ENCODE measurements at regions not wholly inside any gene's neighbourhood (a gene's known extent, or its start where the extent isn't known, plus 50 kb on each side); places are given as distances from the start of the nearest gene placed in this dataset.

DNA sequence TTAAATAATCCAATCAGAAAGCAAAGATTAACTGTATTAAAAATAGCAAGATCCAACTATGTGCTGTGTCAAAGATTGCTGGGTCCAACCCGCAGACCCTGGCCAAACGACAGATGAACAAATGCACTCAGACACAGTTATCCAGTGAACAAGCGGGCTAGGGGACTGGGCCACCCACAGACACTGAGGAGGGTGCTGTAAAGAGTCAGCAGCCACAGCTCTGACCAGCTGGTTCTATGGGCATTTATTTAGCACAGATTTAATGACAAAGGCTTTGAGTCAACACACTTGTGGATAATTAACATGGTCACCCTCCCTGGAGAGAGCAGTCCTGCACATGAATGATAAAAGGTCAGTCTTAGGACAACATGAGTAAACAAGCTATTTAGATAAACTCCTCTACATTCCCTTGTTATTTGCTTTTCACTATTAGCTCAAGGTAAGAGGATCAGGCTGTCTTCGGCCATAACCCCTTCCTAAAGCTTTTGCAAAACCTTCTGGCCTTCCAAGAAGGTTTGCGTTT lies 424.9 kb downstream of the HINT1 start:
- Histone ChIP-seq H3K36me3 (no peaks in the 10 kb centered on the region), H3K9me3 (peaks cover 5 to 9% of the 10 kb centered on the region in 2 donors), H3K4me1 (no peaks in the 10 kb centered on the region), H3K4me3 (no peak overlapping the region), H3K27ac (no peak overlapping the region), H3K27me3 (no peaks in the 10 kb centered on the region)
- DNase-seq, result no peak
- WGBS, 2 donors (ENCODE audit: low coverage in 1 of 2), result 71 to 87% methylated on average over 5 of the region's 5 CpGs
- TF ChIP-seq POLR2AphosphoS5 (IDR thresholded peaks at IDR 0.05) (no peak), EP300 (IDR thresholded peaks at IDR 0.05; ENCODE audit: low read depth) (no peak), POLR2A (IDR thresholded peaks at IDR 0.05) (no peak)
- TF ChIP-seq, protein P1, sequence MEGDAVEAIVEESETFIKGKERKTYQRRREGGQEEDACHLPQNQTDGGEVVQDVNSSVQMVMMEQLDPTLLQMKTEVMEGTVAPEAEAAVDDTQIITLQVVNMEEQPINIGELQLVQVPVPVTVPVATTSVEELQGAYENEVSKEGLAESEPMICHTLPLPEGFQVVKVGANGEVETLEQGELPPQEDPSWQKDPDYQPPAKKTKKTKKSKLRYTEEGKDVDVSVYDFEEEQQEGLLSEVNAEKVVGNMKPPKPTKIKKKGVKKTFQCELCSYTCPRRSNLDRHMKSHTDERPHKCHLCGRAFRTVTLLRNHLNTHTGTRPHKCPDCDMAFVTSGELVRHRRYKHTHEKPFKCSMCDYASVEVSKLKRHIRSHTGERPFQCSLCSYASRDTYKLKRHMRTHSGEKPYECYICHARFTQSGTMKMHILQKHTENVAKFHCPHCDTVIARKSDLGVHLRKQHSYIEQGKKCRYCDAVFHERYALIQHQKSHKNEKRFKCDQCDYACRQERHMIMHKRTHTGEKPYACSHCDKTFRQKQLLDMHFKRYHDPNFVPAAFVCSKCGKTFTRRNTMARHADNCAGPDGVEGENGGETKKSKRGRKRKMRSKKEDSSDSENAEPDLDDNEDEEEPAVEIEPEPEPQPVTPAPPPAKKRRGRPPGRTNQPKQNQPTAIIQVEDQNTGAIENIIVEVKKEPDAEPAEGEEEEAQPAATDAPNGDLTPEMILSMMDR (IDR thresholded peaks at IDR 0.05), result no peak
- in situ Hi-C loops (cut with MboI; ENCODE audit: low pct_ligation_motif_present in 1 of 4, low pct_unique_long_range_greater_than_20kb in 1 of 4, low sequenced_read_pairs in 3 of 4) (no loop called here), intact Hi-C loops (cut with DNase I; ENCODE audit: low total_unique reads) (no loop called here)

DNA sequence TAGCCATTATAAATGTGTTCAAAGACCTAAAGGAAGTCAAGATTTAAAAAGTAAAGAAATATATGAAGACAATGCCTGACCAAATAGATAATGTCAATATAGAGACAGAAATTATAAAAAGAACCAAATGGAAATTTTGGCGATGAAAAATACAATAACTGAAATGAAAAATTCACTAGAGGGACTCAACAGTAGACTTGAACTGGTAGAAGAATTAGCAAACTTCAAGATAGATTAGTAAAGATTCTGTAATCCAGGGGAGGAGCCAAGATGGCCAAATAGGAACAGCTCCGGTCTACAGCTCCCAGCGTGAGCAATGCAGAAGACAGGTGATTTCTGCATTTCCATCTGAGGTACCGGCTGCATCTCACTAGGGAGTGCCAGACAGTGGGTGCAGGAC lies 433.2 kb downstream of the HINT1 start:
- in situ Hi-C loops (cut with MboI; ENCODE audit: low pct_ligation_motif_present in 1 of 4, low pct_unique_long_range_greater_than_20kb in 1 of 4, low sequenced_read_pairs in 3 of 4), result no loop called here
- Histone ChIP-seq H3K27me3 (no peaks in the 10 kb centered on the region), H3K9me3 (no peaks in the 10 kb centered on the region), H3K4me3 (no peak overlapping the region), H3K27ac (no peak overlapping the region), H3K36me3 (no peaks in the 10 kb centered on the region), H3K4me1 (no peaks in the 10 kb centered on the region)
- TF ChIP-seq EP300 (IDR thresholded peaks at IDR 0.05; ENCODE audit: low read depth), result no peak
- TF ChIP-seq, protein P1 (IDR thresholded peaks at IDR 0.05), result no peak
- TF ChIP-seq POLR2A (IDR thresholded peaks at IDR 0.05), result no peak
- TF ChIP-seq POLR2AphosphoS5 (IDR thresholded peaks at IDR 0.05), result no peak
- intact Hi-C loops (cut with DNase I; ENCODE audit: low total_unique reads), result no loop called here
- 92 to 100% methylated on average over 1 to 4 of the region's 4 CpGs for WGBS, 2 donors (ENCODE audit: low coverage in 1 of 2)
- DNase-seq, result no peak

DNA sequence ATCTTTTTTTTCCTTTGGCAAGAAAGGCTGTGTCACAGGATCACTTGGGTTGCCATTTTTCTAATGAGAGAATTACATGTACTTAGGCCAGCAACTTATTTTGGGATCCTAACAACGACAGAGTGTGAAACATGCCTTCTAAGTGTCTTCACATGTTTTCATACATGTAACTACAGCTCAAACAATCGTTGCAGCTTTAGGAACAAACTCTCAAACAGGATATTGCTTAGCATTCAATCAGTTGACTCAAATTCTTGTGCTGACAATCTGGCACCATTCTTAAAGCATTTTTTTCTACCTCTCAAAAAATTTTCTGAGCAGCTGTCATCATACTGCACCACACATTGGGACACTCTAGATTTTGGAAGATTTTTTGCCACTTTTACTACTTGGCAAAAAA lies 435.5 kb downstream of the HINT1 start:
- no peak for TF ChIP-seq EP300 (IDR thresholded peaks at IDR 0.05; ENCODE audit: low read depth)
- TF ChIP-seq POLR2A (IDR thresholded peaks at IDR 0.05), result no peak
- TF ChIP-seq, protein P1 (IDR thresholded peaks at IDR 0.05), result no peak
- no peak for TF ChIP-seq POLR2AphosphoS5 (IDR thresholded peaks at IDR 0.05)
- no peak overlapping the region for H3K4me3 ChIP-seq
- H3K27me3 ChIP-seq, result no peaks in the 10 kb centered on the region
- intact Hi-C loops (cut with DNase I; ENCODE audit: low total_unique reads), result no loop called here
- H3K9me3 ChIP-seq, result no peaks in the 10 kb centered on the region
- no peak overlapping the region for H3K27ac ChIP-seq
- WGBS, 2 donors (ENCODE audit: low coverage in 1 of 2), result 50 to 55% methylated on average over 1 to 2 of the region's 2 CpGs
- in situ Hi-C loops (cut with MboI; ENCODE audit: low pct_ligation_motif_present in 1 of 4, low pct_unique_long_range_greater_than_20kb in 1 of 4, low sequenced_read_pairs in 3 of 4), result no loop called here
- H3K36me3 ChIP-seq, result no peaks in the 10 kb centered on the region
- H3K4me1 ChIP-seq, result no peaks in the 10 kb centered on the region
- DNase-seq, result no peak

DNA sequence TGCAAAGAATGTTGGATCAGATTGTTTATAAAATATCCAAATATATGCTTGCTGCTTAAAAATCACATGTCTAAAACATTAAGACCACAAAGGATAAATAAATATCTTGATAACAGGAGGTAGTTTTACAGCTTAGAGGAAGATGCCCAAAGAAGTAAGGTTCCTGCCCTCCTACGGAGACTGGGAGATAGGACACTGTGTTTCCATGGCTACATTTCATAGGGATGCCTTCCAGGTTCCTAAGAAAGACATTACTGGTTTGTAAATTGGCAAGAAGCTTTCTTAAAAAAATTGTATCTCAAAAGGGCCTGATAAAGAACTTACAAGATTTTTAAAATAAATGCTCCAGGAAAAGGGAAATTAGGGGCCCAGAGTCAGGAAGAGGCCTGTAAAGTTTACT lies 437.2 kb downstream of the HINT1 start:
- H3K27me3 ChIP-seq, result no peaks in the 10 kb centered on the region
- no peaks in the 10 kb centered on the region for H3K9me3 ChIP-seq
- no peaks in the 10 kb centered on the region for H3K4me1 ChIP-seq
- WGBS, 2 donors (ENCODE audit: low coverage in 1 of 2), result 50 to 73% methylated on average over 1 of the region's 1 CpG
- in situ Hi-C loops (cut with MboI; ENCODE audit: low pct_ligation_motif_present in 1 of 4, low pct_unique_long_range_greater_than_20kb in 1 of 4, low sequenced_read_pairs in 3 of 4), result no loop called here
- intact Hi-C loops (cut with DNase I; ENCODE audit: low total_unique reads), result no loop called here
- no peak for DNase-seq
- no peak for TF ChIP-seq EP300 (IDR thresholded peaks at IDR 0.05; ENCODE audit: low read depth)
- TF ChIP-seq POLR2AphosphoS5 (IDR thresholded peaks at IDR 0.05), result no peak
- TF ChIP-seq POLR2A (IDR thresholded peaks at IDR 0.05), result no peak
- TF ChIP-seq, protein P1 (IDR thresholded peaks at IDR 0.05), result no peak
- H3K27ac ChIP-seq, result no peak overlapping the region
- H3K36me3 ChIP-seq, result no peaks in the 10 kb centered on the region
- no peak overlapping the region for H3K4me3 ChIP-seq

Measured in transverse colon (tissue), 4 donors.